ENCODE measurements at regions not wholly inside any gene's neighbourhood (a gene's known extent, or its start where the extent isn't known, plus 50 kb on each side); places are given as distances from the start of the nearest gene placed in this dataset.

- peaks cover 0 to 2% of the 10 kb centered on the region in 2 experiments for H3K27me3 ChIP-seq (ENCODE audit: control insufficient read depth in 1 of 2, insufficient read depth in 2 of 2, low read length in 2 of 2)
- no peaks in the 10 kb centered on the region for H3K36me3 ChIP-seq (ENCODE audit: insufficient read depth, low read length)
- Mint-ChIP-seq H3K27me3 (no peaks in the 10 kb centered on the region), H3K4me3 (no peak overlapping the region), H3K9me3 (peaks cover 2% of the 10 kb centered on the region), H3K27ac (no peak overlapping the region), H3K4me1 (ENCODE audit: low read depth) (no peaks in the 10 kb centered on the region), H3K36me3 (ENCODE audit: low read depth) (no peaks in the 10 kb centered on the region)
- TF ChIP-seq CTCF (IDR thresholded peaks at IDR 0.05), result no peak
- ChIA-PET POLR2A (no interaction called here), CTCF (no interaction called here)
- no peaks in the 10 kb centered on the region for H3K4me1 ChIP-seq (ENCODE audit: insufficient read depth, low read length)
- intact Hi-C loops (cut with DNase I, micrococcal nuclease), result no loop called here
- DNase-seq (no peak), ATAC-seq (ENCODE audit: poor library complexity) (no peak)
- peaks cover 0 to 7% of the 10 kb centered on the region in 2 experiments for H3K9me3 ChIP-seq (ENCODE audit: control insufficient read depth in 1 of 2, insufficient read depth in 1 of 2, low read length in 2 of 2)
- no peak overlapping the region for H3K4me3 ChIP-seq (ENCODE audit: low read length)
- no peak overlapping the region for H3K27ac ChIP-seq (ENCODE audit: low read depth in 1 of 2, low read length in 2 of 2)
Observed at GRCh38 chr7:91582799-91583477, 297.6 kb downstream of the MTERF1 start.

- TF ChIP-seq CTCF (IDR thresholded peaks at IDR 0.05), result no peak
- Histone ChIP-seq H3K4me1 (ENCODE audit: insufficient read depth, low read length) (no peaks in the 10 kb centered on the region), H3K27ac (ENCODE audit: low read depth in 1 of 2, low read length in 2 of 2) (no peak overlapping the region), H3K27me3 (ENCODE audit: control insufficient read depth in 1 of 2, insufficient read depth in 2 of 2, low read length in 2 of 2) (no peaks in the 10 kb centered on the region), H3K4me3 (ENCODE audit: low read length) (no peak overlapping the region), H3K9me3 (ENCODE audit: control insufficient read depth in 1 of 2, insufficient read depth in 1 of 2, low read length in 2 of 2) (no peaks in the 10 kb centered on the region), H3K36me3 (ENCODE audit: insufficient read depth, low read length) (no peaks in the 10 kb centered on the region)
- POLR2A ChIA-PET, result no interaction called here
- Mint-ChIP-seq H3K27ac (no peak overlapping the region), H3K4me3 (no peak overlapping the region), H3K27me3 (no peaks in the 10 kb centered on the region), H3K4me1 (ENCODE audit: low read depth) (no peaks in the 10 kb centered on the region), H3K9me3 (peaks cover 4% of the 10 kb centered on the region), H3K36me3 (ENCODE audit: low read depth) (no peaks in the 10 kb centered on the region)
- CTCF ChIA-PET, result no interaction called here
- no peak for ATAC-seq (ENCODE audit: poor library complexity)
- no peak for DNase-seq
- intact Hi-C loops (cut with DNase I, micrococcal nuclease), result no loop called here
Observed at GRCh38 chr7:91596287-91596686, 284.2 kb downstream of the MTERF1 start.

GRCh38 chr7:91598791-91599190 is 281.7 kb downstream of the MTERF1 start:
- no peak for TF ChIP-seq CTCF (IDR thresholded peaks at IDR 0.05)
- Histone ChIP-seq H3K27me3 (ENCODE audit: control insufficient read depth in 1 of 2, insufficient read depth in 2 of 2, low read length in 2 of 2) (no peaks in the 10 kb centered on the region), H3K36me3 (ENCODE audit: insufficient read depth, low read length) (no peaks in the 10 kb centered on the region), H3K4me3 (ENCODE audit: low read length) (no peak overlapping the region), H3K9me3 (ENCODE audit: control insufficient read depth in 1 of 2, insufficient read depth in 1 of 2, low read length in 2 of 2) (no peaks in the 10 kb centered on the region), H3K4me1 (ENCODE audit: insufficient read depth, low read length) (no peaks in the 10 kb centered on the region), H3K27ac (ENCODE audit: low read depth in 1 of 2, low read length in 2 of 2) (no peak overlapping the region)
- Mint-ChIP-seq H3K27ac (no peak overlapping the region), H3K36me3 (ENCODE audit: low read depth) (no peaks in the 10 kb centered on the region), H3K27me3 (no peaks in the 10 kb centered on the region), H3K4me1 (ENCODE audit: low read depth) (no peaks in the 10 kb centered on the region), H3K9me3 (peaks cover 4% of the 10 kb centered on the region), H3K4me3 (no peak overlapping the region)
- intact Hi-C loops (cut with DNase I, micrococcal nuclease), result no loop called here
- POLR2A ChIA-PET, result no interaction called here
- CTCF ChIA-PET, result no interaction called here
- DNase-seq (no peak), ATAC-seq (ENCODE audit: poor library complexity) (no peak)

Data from CD4-positive, alpha-beta T cell (primary cell).